Erythroblast (primary cell): ENCODE measurements at regions not wholly inside any gene's neighbourhood (a gene's known extent, or its start where the extent isn't known, plus 50 kb on each side); places are given as distances from the start of the nearest gene placed in this dataset.

Experiments
- GATA1 ChIP-seq: IDR thresholded peaks from 2 replicates; pipeline ENCODE4 v1.6.1; 2011; ENCODE audit warnings: low read depth, mild to moderate bottlenecking, control low read depth, low read length, moderate library complexity
- POLR2A ChIP-seq: IDR thresholded peaks from 2 replicates; pipeline ENCODE4 v1.6.1; 2011; ENCODE audit warnings: mild to moderate bottlenecking, low read length

GRCh38 chr15:70301396-70301795 lies 203.7 kb upstream of the TLE3 start:
- no peak for TF ChIP-seq POLR2A
- TF ChIP-seq GATA1 = no peak
